ENCODE measurements at regions not wholly inside any gene's neighbourhood (a gene's known extent, or its start where the extent isn't known, plus 50 kb on each side); places are given as distances from the start of the nearest gene placed in this dataset.

GRCh38 chr22:47420211-47420610 lies 657.8 kb downstream of the TBC1D22A start:
- no peak for TF ChIP-seq EZH2phosphoT487 (conservative IDR thresholded peaks at IDR 0.05; ENCODE audit: low read length)
- no peak for TF ChIP-seq CTCF (IDR thresholded peaks at IDR 0.05; ENCODE audit: insufficient read depth, low read length, poor library complexity, severe bottlenecking)
- Histone ChIP-seq H3K27ac (ENCODE audit: low read depth, low read length) (no peak overlapping the region), H4K20me1 (ENCODE audit: low read depth, low read length) (no peaks in the 10 kb centered on the region), H3K36me3 (ENCODE audit: low read length) (no peaks in the 10 kb centered on the region), H3K4me3 (ENCODE audit: insufficient read depth, low read length, poor library complexity, severe bottlenecking) (no peak overlapping the region), H3K9ac (ENCODE audit: low read length) (no peak overlapping the region), H3F3A (ENCODE audit: insufficient read depth) (no peaks in the 10 kb centered on the region), H3K27me3 (ENCODE audit: low read length) (no peaks in the 10 kb centered on the region), H3K4me2 (ENCODE audit: low read depth, low read length, poor library complexity, severe bottlenecking) (no peak overlapping the region), H3K79me2 (ENCODE audit: insufficient read depth, low read length) (no peaks in the 10 kb centered on the region), H3K9me3 (ENCODE audit: insufficient read depth, low read length) (no peaks in the 10 kb centered on the region), H2AFZ (ENCODE audit: low read depth, low read length, severe bottlenecking) (no peak overlapping the region), H3K9me2 (replicated peaks; ENCODE audit: insufficient read depth, low read length) (no peaks in the 10 kb centered on the region)

DNA sequence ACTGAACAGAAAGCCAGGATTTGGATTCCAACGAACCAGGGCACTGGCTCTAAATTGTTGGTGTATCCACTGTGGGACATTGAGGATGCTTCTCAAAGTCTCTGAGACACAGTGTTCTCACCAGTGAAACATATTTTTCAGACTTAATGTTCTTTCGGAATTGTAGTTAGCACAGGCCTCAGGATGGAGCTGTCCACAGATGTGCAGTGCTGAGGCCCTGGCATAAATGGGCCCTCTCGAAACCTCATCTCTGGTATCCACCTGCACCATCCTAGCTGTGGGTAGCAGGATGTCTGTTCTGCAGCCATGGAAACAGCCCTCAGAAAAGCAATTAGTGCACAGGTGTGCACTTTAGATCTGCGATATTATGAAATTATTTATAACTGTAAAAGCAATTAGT lies 656.8 kb downstream of the TBC1D22A start:
- Histone ChIP-seq H2AFZ (ENCODE audit: low read depth, low read length, severe bottlenecking) (no peak overlapping the region), H3K9me3 (ENCODE audit: insufficient read depth, low read length) (no peaks in the 10 kb centered on the region), H3K9me2 (replicated peaks; ENCODE audit: insufficient read depth, low read length) (no peaks in the 10 kb centered on the region), H4K20me1 (ENCODE audit: low read depth, low read length) (no peaks in the 10 kb centered on the region), H3K27me3 (ENCODE audit: low read length) (no peaks in the 10 kb centered on the region), H3K9ac (ENCODE audit: low read length) (no peak overlapping the region), H3F3A (ENCODE audit: insufficient read depth) (no peaks in the 10 kb centered on the region), H3K4me3 (ENCODE audit: insufficient read depth, low read length, poor library complexity, severe bottlenecking) (no peak overlapping the region), H3K36me3 (ENCODE audit: low read length) (no peaks in the 10 kb centered on the region), H3K79me2 (ENCODE audit: insufficient read depth, low read length) (no peaks in the 10 kb centered on the region), H3K4me2 (ENCODE audit: low read depth, low read length, poor library complexity, severe bottlenecking) (no peak overlapping the region), H3K27ac (ENCODE audit: low read depth, low read length) (no peak overlapping the region)
- TF ChIP-seq EZH2phosphoT487 (conservative IDR thresholded peaks at IDR 0.05; ENCODE audit: low read length) = no peak
- TF ChIP-seq CTCF (IDR thresholded peaks at IDR 0.05; ENCODE audit: insufficient read depth, low read length, poor library complexity, severe bottlenecking) = no peak

- Histone ChIP-seq H3K9ac (ENCODE audit: low read length) (no peak overlapping the region), H3K9me3 (ENCODE audit: insufficient read depth, low read length) (no peaks in the 10 kb centered on the region)
- TF ChIP-seq EZH2phosphoT487 (conservative IDR thresholded peaks at IDR 0.05; ENCODE audit: low read length) (no peak), CTCF (IDR thresholded peaks at IDR 0.05; ENCODE audit: insufficient read depth, low read length, poor library complexity, severe bottlenecking) (no peak)
Observed at GRCh38 chr22:47417699-47418098, 655.2 kb downstream of the TBC1D22A start.

More at GRCh38 chr22:47417699-47418098, 655.2 kb downstream of the TBC1D22A start:
- no peak overlapping the region for H3K27ac ChIP-seq (ENCODE audit: low read depth, low read length)
- H3K4me2 ChIP-seq (ENCODE audit: low read depth, low read length, poor library complexity, severe bottlenecking) = no peak overlapping the region
- H3K79me2 ChIP-seq (ENCODE audit: insufficient read depth, low read length) = no peaks in the 10 kb centered on the region
- no peaks in the 10 kb centered on the region for H3K9me2 ChIP-seq (replicated peaks; ENCODE audit: insufficient read depth, low read length)
- H3K4me3 ChIP-seq (ENCODE audit: insufficient read depth, low read length, poor library complexity, severe bottlenecking) = no peak overlapping the region
- no peaks in the 10 kb centered on the region for H3F3A ChIP-seq (ENCODE audit: insufficient read depth)
- no peaks in the 10 kb centered on the region for H3K27me3 ChIP-seq (ENCODE audit: low read length)
- no peaks in the 10 kb centered on the region for H4K20me1 ChIP-seq (ENCODE audit: low read depth, low read length)
- H2AFZ ChIP-seq (ENCODE audit: low read depth, low read length, severe bottlenecking) = no peak overlapping the region
- no peaks in the 10 kb centered on the region for H3K36me3 ChIP-seq (ENCODE audit: low read length)
